K562 (cell line): ENCODE measurements at regions not wholly inside any gene's neighbourhood (a gene's known extent, or its start where the extent isn't known, plus 50 kb on each side); places are given as distances from the start of the nearest gene placed in this dataset.

Source experiments
- ATAC-seq: fragments of 200-7000 bp; cut with Tn5 transposase; 3 replicates; pipeline ENCODE4 v1.9.1; 2020; ENCODE audit warnings: moderate library complexity
- BruUV-seq: library from RNA; stranded (reverse); fragments of 400-500 nt; replicated peaks from 2 replicates; lab custom pipeline; 2021; lab: Mats Ljungman, UMichigan
- CTCF ChIA-PET: fragments of 300-600 bp; formaldehyde crosslinking; extraction: SDS; loops from one replicate; lab custom pipeline; 2021; ENCODE audit warnings: low intra/inter-chr PET ratio; lab: Yijun Ruan, JAX
- POLR2A ChIA-PET: fragments of 300-600, 350-650 bp; sonication (Branson Sonifier 250); formaldehyde crosslinking; extraction: SDS; loops from one replicate; lab custom pipeline; 2021; ENCODE audit warnings: antibody characterized with exemption, inconsistent platforms; lab: Yijun Ruan, JAX
- DNase-seq, 4 experiments: peaks; one replicate each; pipeline versions ENCODE4 v3.0.0 to v3.0.0-alpha.2; 2011 to 2018; ENCODE audit warnings: low spot score in 3 of 4, mixed read lengths in 3 of 4; ENCODE audit errors: extremely low read depth in 1 of 4
- FAIRE-seq: peaks from 2 replicates; lab custom pipeline; 2011; peaks lifted over from hg19 to GRCh38; lab: Jason Lieb, UNC
- H2AFZ ChIP-seq: 2 replicates; pipeline ENCODE4 v1.6.0; 2011; ENCODE audit warnings: low read depth, low read length, control low read depth, inconsistent platforms
- H3K27ac ChIP-seq: fragments of 200-600 bp; 3 replicates; pipeline ENCODE4 v1.8.0; 2011; ENCODE audit warnings: low read depth, mild to moderate bottlenecking, control low read depth, inconsistent platforms, low read length, moderate library complexity, mixed read lengths; ENCODE audit errors: extremely low read depth
- H3K27me3 ChIP-seq, 2 experiments: fragments of 300-600 bp in 1 of 2; 2 replicates in 1 of 2; 3 replicates in 1 of 2; pipeline versions ENCODE4 v1.6.0 to v1.8.0; 2011; ENCODE audit warnings: inconsistent platforms in 2 of 2, low read length in 2 of 2, mild to moderate bottlenecking in 1 of 2, mixed read lengths in 1 of 2, moderate library complexity in 1 of 2; ENCODE audit not compliant: control insufficient read depth in 2 of 2, insufficient read depth in 2 of 2
- H3K36me3 ChIP-seq: fragments of 300-600 bp; 3 replicates; pipeline ENCODE4 v1.8.0; 2011; ENCODE audit warnings: mild to moderate bottlenecking, low read length, inconsistent platforms; ENCODE audit not compliant: control insufficient read depth, insufficient read depth
- H3K4me1 ChIP-seq, 2 experiments: fragments of 200-600 bp in 1 of 2; replicated peaks in 1 of 2; 2 replicates in 1 of 2; 3 replicates in 1 of 2; pipeline versions ENCODE4 v1.5.1 to v1.8.0; 2011; ENCODE audit warnings: inconsistent platforms in 2 of 2, low read length in 2 of 2, mild to moderate bottlenecking in 1 of 2, mixed read lengths in 1 of 2, moderate library complexity in 1 of 2; ENCODE audit not compliant: control insufficient read depth in 2 of 2, insufficient read depth in 2 of 2
- H3K4me2 ChIP-seq: 2 replicates; pipeline ENCODE4 v1.6.1; 2011; ENCODE audit warnings: low read length, control low read depth, inconsistent platforms, mixed read lengths; ENCODE audit not compliant: insufficient read depth
- H3K4me3 ChIP-seq: fragments of 200-600 bp; sonication (generic), shearing (Covaris generic); 2 replicates; pipeline ENCODE4 v1.5.1; 2016; ENCODE audit warnings: control low read depth, inconsistent platforms
- H3K79me2 ChIP-seq: fragments of 200-600 bp; 3 replicates; pipeline ENCODE4 v1.8.0; 2011; ENCODE audit warnings: low read length, inconsistent platforms; ENCODE audit not compliant: control insufficient read depth, insufficient read depth
- H3K9ac ChIP-seq, 2 experiments: 2 replicates each; pipeline versions ENCODE4 v1.6.0 to v1.6.1; 2011; ENCODE audit warnings: low read depth in 2 of 2, low read length in 2 of 2, control low read depth in 1 of 2, inconsistent platforms in 1 of 2, mild to moderate bottlenecking in 1 of 2, mixed read lengths in 1 of 2; ENCODE audit not compliant: insufficient read depth in 1 of 2
- H3K9me1 ChIP-seq: one replicate; pipeline ENCODE4 v1.6.0; 2011; ENCODE audit warnings: inconsistent platforms, mild to moderate bottlenecking, low read length, moderate library complexity; ENCODE audit not compliant: control insufficient read depth, insufficient read depth
- H3K9me3 ChIP-seq: replicated peaks from 2 replicates; pipeline ENCODE4 v1.5.1; 2011; ENCODE audit warnings: low read depth, low read length, inconsistent platforms; ENCODE audit not compliant: control insufficient read depth, insufficient read depth
- H4K20me1 ChIP-seq: replicated peaks from 2 replicates; pipeline ENCODE4 v1.6.1; 2011; ENCODE audit warnings: low read length, inconsistent platforms, mixed read lengths; ENCODE audit not compliant: control insufficient read depth, insufficient read depth
- CEBPB ChIP-seq: fragments of 450-650 bp; IDR thresholded peaks from 2 replicates; pipeline ENCODE4 v1.6.1; 2016; ENCODE audit warnings: missing genetic modification characterization, missing compliant biosample characterization
- FIP1L1 ChIP-seq: fragments of 200-400 bp; formaldehyde crosslinking; IDR thresholded peaks from 2 replicates; pipeline ENCODE4 v1.6.1; 2018; ENCODE audit warnings: mild to moderate bottlenecking, low read depth, low read length; ENCODE audit not compliant: poor library complexity, severe bottlenecking
- FOXP1 ChIP-seq: sonication (generic); formaldehyde crosslinking; IDR thresholded peaks from 2 replicates; pipeline ENCODE4 v1.8.0; 2022; ENCODE audit warnings: mild to moderate bottlenecking, missing genetic modification reagents
- KAT7 ChIP-seq: sonication (generic); formaldehyde crosslinking; IDR thresholded peaks from 2 replicates; pipeline ENCODE4 v1.8.0; 2022; ENCODE audit warnings: missing genetic modification reagents, mild to moderate bottlenecking, borderline replicate concordance
- PRDM10 ChIP-seq: fragments of 450-650 bp; IDR thresholded peaks from 2 replicates; pipeline ENCODE4 v1.6.1; 2018; ENCODE audit not compliant: partially characterized antibody
- ZC3H8 ChIP-seq: fragments of 450-650 bp; IDR thresholded peaks from 2 replicates; pipeline ENCODE4 v1.6.1; 2017
- ZNF121 ChIP-seq: sonication (generic); formaldehyde crosslinking; conservative IDR thresholded peaks from 2 replicates; pipeline ENCODE4 v1.8.0; 2022; ENCODE audit warnings: missing genetic modification reagents
- ZNF717 ChIP-seq: fragments of 250-450 bp; sonication (Bioruptor Pico); IDR thresholded peaks from 2 replicates; pipeline ENCODE4 v1.5.0; 2021
- WGBS: fragments of 100-300 bp; shearing (Covaris generic); methylation state at CpG from one replicate; pipeline ENCODE4 v1.1.6; 2016; ENCODE audit warnings: low coverage, mixed read lengths; ENCODE audit not compliant: insufficient coverage; ENCODE audit errors: missing lambda C conversion rate; 5-methylcytosine and 5-hydroxymethylcytosine counted together
- in situ Hi-C: fragments of 300-500 bp; cut with MboI; formaldehyde crosslinking; loops from 4 replicates; pipeline ENCODE4 v1.15.0; 2018; ENCODE audit warnings: inconsistent platforms, mixed read lengths
- intact Hi-C: fragments of 100-400 bp; cut with micrococcal nuclease; formaldehyde crosslinking; loops from 2 replicates; pipeline ENCODE4 v1.14.2; 2022
- TF ChIP-seq, protein P1 (sequence below): fragments of 250-450 bp; sonication (Bioruptor Pico); IDR thresholded peaks from 2 replicates; pipeline ENCODE4 v1.8.0; 2021; ENCODE audit warnings: moderate library complexity, mild to moderate bottlenecking, inconsistent platforms
- TF ChIP-seq, protein P2 (sequence below): fragments of 450-650 bp; IDR thresholded peaks from 2 replicates; pipeline ENCODE4 v1.6.1; 2017; ENCODE audit warnings: antibody characterized with exemption, mild to moderate bottlenecking

DNA sequence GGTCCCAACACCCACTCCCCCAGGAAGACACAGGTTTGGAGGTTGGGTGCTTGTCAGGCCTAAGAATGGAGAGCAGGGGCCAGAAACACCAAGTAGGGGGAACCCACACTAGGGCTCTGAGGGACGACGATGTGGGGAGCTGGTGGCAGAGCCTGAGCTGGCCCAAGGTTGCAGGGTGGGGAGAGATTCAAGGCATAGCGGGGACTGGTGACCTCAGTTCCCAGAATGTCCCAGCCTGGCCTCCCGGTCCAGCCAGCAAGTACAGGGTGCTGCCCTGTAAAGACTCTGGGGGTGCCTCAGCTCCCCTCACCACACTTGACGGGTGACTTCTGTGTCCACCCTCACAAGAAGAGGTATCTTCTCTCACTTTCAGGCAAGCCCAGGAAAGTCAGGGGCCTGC, 86.7 kb downstream of the ALG10 start:
- H3K9me1 ChIP-seq, result no peaks in the 10 kb centered on the region
- no peak; the same call in 2 of the 3 replicates for ATAC-seq

More for the DNA sequence above, 86.7 kb downstream of the ALG10 start:
- intact Hi-C loops, result no loop called here
- Histone ChIP-seq H3K79me2 (no peaks in the 10 kb centered on the region), H3K4me2 (no peak overlapping the region), H2AFZ (no peak overlapping the region), H4K20me1 (no peaks in the 10 kb centered on the region), H3K4me1 (peaks cover 0 to 12% of the 10 kb centered on the region in 2 experiments; a peak in 2 of 5 replicates), H3K36me3 (no peaks in the 10 kb centered on the region), H3K27ac (no peak overlapping the region), H3K9ac (no peak overlapping the region), H3K9me3 (no peaks in the 10 kb centered on the region), H3K4me3 (no peak overlapping the region), H3K27me3 (peaks cover 0 to 26% of the 10 kb centered on the region in 2 experiments; a peak in 2 of 5 replicates)
- TF ChIP-seq FIP1L1 (no peak), FOXP1 (CRISPR knock-in tag) (no peak), PRDM10 (no peak), KAT7 (CRISPR knock-in tag) (no peak), CEBPB (tag) (no peak), ZNF717 (CRISPR knock-in tag) (no peak), ZC3H8 (no peak), ZNF121 (no peak)
- TF ChIP-seq, protein P1, sequence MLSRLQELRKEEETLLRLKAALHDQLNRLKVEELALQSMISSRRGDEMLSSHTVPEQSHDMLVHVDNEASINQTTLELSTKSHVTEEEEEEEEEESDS (CRISPR knock-in tag), result no peak
- TF ChIP-seq, protein P2, sequence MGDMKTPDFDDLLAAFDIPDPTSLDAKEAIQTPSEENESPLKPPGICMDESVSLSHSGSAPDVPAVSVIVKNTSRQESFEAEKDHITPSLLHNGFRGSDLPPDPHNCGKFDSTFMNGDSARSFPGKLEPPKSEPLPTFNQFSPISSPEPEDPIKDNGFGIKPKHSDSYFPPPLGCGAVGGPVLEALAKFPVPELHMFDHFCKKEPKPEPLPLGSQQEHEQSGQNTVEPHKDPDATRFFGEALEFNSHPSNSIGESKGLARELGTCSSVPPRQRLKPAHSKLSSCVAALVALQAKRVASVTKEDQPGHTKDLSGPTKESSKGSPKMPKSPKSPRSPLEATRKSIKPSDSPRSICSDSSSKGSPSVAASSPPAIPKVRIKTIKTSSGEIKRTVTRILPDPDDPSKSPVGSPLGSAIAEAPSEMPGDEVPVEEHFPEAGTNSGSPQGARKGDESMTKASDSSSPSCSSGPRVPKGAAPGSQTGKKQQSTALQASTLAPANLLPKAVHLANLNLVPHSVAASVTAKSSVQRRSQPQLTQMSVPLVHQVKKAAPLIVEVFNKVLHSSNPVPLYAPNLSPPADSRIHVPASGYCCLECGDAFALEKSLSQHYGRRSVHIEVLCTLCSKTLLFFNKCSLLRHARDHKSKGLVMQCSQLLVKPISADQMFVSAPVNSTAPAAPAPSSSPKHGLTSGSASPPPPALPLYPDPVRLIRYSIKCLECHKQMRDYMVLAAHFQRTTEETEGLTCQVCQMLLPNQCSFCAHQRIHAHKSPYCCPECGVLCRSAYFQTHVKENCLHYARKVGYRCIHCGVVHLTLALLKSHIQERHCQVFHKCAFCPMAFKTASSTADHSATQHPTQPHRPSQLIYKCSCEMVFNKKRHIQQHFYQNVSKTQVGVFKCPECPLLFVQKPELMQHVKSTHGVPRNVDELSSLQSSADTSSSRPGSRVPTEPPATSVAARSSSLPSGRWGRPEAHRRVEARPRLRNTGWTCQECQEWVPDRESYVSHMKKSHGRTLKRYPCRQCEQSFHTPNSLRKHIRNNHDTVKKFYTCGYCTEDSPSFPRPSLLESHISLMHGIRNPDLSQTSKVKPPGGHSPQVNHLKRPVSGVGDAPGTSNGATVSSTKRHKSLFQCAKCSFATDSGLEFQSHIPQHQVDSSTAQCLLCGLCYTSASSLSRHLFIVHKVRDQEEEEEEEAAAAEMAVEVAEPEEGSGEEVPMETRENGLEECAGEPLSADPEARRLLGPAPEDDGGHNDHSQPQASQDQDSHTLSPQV, result no peak
- FAIRE-seq (no peak), DNase-seq (no peak)
- WGBS, result 3% methylated on average over 5 of the region's 5 CpGs
- BruUV-seq, result no TSS peak
- ChIA-PET CTCF (no interaction called here), POLR2A (no interaction called here)
- in situ Hi-C loops, result no loop called here
